GM19324 (cell line): ENCODE measurements at regions not wholly inside any gene's neighbourhood (a gene's known extent, or its start where the extent isn't known, plus 50 kb on each side); places are given as distances from the start of the nearest gene placed in this dataset.
"Not testable (repeated sequence)": the region's sequence is repeated elsewhere in the genome, so short reads cannot be mapped to it uniquely, and the experiment has no call there.

Experiments used
- ATAC-seq: cut with Tn5 transposase; IDR thresholded peaks from one replicate; pipeline ENCODE4 v1.9.1; 2021; ENCODE audit warnings: mild to moderate bottlenecking, moderate library complexity; ENCODE audit not compliant: unreplicated experiment, low FRiP score

DNA sequence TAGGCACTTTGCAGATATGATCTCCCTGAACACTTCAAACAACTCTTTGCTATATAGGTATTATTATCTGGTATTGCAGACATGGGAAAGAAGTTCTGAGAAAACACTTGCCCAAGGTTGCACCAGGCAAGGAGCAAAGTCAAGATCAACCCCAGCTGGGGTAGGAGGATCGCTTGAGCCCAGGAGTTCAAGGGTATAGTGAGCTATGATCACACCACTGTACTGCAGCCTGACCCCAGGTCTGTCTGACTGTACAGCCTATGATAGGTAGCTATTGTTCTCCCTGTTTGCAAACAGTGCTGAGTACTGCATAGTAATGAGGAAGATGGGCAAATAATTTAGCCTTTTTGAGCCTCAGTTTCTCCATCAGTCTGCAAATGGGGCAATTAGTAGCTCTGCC, 60.5 kb upstream of the GRK3 start:
- not testable (repeated sequence) for ATAC-seq

DNA sequence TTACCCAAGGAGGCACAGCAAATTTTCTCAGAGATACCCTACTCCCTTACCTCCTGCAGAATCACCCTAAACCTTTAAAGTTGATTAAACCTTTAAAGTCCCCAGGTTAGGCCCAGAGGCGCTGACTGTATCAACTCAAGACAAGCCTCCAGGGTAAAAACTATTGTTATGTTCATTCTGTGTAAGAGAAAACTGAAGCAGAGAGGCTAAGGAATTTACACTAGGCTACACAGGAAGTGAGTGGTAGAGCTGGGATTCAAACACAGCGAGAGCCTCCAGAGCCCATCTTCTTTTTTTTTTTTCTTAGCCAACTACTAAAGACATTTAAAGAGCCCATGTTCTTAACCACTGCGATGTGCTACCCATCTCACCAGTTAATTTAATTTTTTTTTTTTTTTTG, 56.3 kb upstream of the GRK3 start:
- no peak for ATAC-seq

DNA sequence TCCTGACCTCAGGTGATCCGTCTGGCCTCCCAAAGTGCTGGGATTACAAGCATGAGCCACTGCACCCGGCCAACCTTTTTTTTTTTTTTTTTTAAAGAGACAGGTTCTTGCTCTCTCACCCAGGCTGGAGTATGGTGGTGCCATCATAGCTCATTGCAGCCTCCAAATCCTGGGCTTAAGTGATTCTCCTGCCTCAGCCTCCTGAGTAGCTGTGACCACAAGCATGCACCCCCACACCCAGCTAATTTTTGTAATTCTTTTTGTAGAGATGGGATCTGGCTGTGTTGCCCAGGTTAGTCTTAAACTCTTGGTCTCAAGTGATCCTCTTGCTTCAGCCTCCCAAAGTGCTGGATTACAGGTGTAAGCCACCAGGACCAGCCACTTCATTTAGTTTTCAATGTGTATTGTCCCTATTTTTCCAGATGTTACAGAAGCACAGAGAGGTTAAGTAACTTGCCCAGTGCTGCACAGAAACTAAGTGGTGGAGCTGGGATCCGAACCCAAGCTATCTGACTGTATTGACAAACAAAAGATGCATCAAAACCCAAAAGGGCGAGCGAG, 55.6 kb upstream of the GRK3 start:
- ATAC-seq = no peak

DNA sequence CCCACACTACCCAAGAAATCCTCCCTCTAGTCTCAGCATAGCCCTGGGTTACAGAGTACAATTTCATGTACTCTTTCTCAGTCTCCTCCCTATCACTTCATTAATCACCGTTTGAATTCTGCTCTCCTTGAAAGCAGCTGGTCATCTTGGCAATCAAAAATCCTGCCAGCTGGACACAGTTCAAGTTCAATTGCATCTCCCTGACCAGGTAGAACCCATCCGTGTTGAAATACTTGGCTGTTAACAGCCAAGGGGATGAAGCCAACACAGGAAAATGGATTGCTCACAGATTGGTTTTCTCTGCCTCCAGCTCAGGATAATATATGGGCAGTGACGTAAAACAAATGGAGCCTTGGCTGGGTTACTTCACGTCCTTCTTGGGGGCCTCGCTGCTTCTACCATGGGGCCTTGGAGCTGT, 55.1 kb upstream of the GRK3 start:
- no peak for ATAC-seq

DNA sequence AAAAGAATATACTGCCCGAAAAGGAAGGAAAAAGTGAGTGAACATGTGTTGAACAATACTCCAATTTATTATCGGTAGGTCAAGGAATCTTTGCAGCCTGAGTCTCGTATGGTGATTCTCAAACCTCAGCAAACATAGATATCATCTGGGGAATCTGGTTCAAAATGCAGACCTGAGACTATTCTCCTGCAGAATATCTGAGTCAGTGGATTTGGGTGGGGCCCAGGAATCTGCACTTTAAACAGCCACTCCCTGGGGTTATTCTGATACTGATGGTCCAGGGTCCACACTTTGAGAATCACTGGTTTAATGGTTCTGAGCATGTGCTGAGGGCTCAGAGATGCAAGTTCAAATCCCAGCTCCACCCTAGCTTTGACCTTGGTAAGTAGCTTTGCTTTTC, 53.6 kb upstream of the GRK3 start:
- no peak for ATAC-seq

DNA sequence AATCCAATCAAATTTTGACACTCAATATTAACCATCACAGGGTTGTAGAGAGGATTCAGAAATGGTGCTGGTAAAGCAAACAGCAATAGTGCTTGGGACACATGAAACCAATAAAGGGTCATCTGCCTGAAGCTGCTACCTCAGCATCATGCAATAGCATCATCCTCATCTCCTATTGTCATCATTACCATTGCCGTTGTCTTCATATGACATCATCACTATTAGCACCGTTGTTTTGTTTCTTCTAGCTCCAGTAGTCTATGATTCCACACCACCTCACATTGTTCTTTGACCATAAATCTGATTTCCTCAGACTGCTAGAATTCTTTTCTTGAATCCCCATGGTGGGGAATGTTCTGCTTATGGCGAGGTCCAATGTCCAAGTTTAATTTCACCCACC, 52.8 kb upstream of the GRK3 start:
- no peak for ATAC-seq

DNA sequence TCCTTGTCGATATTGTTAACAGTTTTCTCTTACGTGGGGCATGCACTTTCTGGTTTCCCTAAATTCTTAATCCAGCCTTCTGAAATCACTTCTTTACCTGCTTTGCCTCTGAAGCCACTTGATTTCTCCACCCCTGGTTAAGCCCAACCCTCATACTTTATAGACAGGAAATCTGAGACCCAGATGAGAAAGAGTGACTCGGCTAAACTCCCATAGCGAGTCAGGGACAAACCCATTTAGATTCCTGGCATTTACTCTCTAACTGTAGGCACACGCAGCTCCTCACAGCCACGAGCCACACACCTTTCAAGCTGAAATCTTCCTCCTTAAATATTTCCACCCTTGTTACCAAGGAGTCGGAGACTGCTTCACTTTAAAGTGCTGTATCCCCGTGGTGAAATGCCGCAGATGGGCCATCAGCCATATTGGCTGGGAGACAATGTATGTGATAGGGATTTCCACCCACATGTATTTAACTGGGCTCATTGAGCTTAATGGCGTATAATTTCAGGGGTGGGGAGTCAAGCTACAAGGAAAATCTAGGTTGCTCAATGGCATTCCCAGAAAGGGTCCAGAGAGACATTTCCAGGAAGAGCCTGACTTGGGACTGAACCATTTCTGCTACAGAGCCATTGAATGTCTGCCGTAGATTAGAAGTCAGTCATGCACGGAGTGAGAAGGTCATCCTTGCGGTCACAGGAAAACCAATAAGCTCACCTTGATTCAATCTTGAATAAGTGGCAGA, 49.9 kb upstream of the GRK3 start:
- ATAC-seq = no peak
